SJSA1 (cell line): ENCODE measurements at regions not wholly inside any gene's neighbourhood (a gene's known extent, or its start where the extent isn't known, plus 50 kb on each side); places are given as distances from the start of the nearest gene placed in this dataset.
"Not testable (repeated sequence)": the region's sequence is repeated elsewhere in the genome, so short reads cannot be mapped to it uniquely, and the experiment has no call there.

Experiments used
- DNase-seq, 2 experiments: peaks; one replicate each; pipeline ENCODE4 v3.0.0-alpha.2; 2015 to 2020; ENCODE audit warnings: low spot score in 2 of 2, low read depth in 1 of 2
- H3K27ac ChIP-seq: fragments of 250-450 bp; sonication (Bioruptor Pico); 2 replicates; pipeline ENCODE4 v1.5.1; 2020; ENCODE audit warnings: mild to moderate bottlenecking, moderate library complexity
- H3K27me3 ChIP-seq: fragments of 250-450 bp; sonication (Bioruptor Pico); replicated peaks from 2 replicates; pipeline ENCODE4 v1.5.1; 2020; ENCODE audit warnings: mild to moderate bottlenecking, moderate library complexity
- H3K36me3 ChIP-seq: fragments of 250-450 bp; sonication (Bioruptor Pico); 2 replicates; pipeline ENCODE4 v1.5.1; 2020; ENCODE audit warnings: mild to moderate bottlenecking
- H3K4me1 ChIP-seq: fragments of 250-450 bp; sonication (Bioruptor Pico); replicated peaks from 2 replicates; pipeline ENCODE4 v1.6.1; 2021; ENCODE audit warnings: mild to moderate bottlenecking
- H3K4me3 ChIP-seq: fragments of 250-450 bp; sonication (Bioruptor Pico); 2 replicates; pipeline ENCODE4 v1.5.1; 2020; ENCODE audit warnings: mild to moderate bottlenecking
- H3K9me3 ChIP-seq: fragments of 250-450 bp; sonication (Bioruptor Pico); replicated peaks from 2 replicates; pipeline ENCODE4 v1.5.1; 2020; ENCODE audit warnings: mild to moderate bottlenecking

- no peaks in the 10 kb centered on the region for H3K27me3 ChIP-seq
- no peak overlapping the region for H3K4me3 ChIP-seq
- peaks cover 3% of the 10 kb centered on the region; the same call in 1 of the 2 replicates for H3K9me3 ChIP-seq
- H3K36me3 ChIP-seq: no peaks in the 10 kb centered on the region
- DNase-seq: no peak
- H3K27ac ChIP-seq: no peak overlapping the region
- no peaks in the 10 kb centered on the region for H3K4me1 ChIP-seq
Measured at GRCh38 chr21:28132713-28133112, 860.0 kb downstream of the LTN1 start.

DNA sequence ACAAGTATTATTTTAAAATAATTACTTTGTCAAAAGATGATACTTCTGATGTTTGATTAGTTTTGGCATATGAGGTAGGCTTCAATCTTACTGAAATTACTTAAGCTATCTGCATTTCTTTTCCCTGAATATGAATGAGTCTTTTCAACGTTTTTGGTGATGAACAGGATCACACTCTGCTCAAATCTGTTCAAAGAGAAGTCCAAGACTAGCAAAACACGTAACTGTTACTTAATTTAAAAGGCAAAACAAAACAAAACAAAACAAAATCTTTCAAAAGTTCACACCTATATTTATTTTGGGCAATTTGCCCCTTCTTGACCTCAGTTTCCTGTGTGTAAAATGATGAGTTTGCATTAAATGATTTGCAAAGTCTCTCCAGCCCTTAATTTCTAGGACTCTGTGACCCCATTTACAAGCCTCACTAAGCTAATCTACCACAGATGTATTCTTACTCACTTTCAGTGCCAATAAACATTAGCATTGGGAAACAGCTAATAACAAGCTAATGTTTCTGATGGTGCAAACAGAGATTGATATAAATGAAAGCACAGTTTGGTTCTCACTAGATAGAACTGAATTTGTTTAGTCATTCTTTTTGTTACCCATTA lies 865.4 kb downstream of the LTN1 start:
- Histone ChIP-seq H3K9me3 (no peaks in the 10 kb centered on the region), H3K27me3 (0 out of 2 replicates have a peak, but pooled peaks cover 2% of the 10 kb centered on the region), H3K4me1 (no peaks in the 10 kb centered on the region), H3K36me3 (no peaks in the 10 kb centered on the region), H3K4me3 (no peak overlapping the region), H3K27ac (no peak overlapping the region)
- no peak for DNase-seq

GRCh38 chr21:28126521-28127174 lies 866.0 kb downstream of the LTN1 start:
- Histone ChIP-seq H3K4me3 (no peak overlapping the region), H3K27ac (no peak overlapping the region), H3K36me3 (no peaks in the 10 kb centered on the region), H3K9me3 (no peaks in the 10 kb centered on the region), H3K27me3 (0 out of 2 replicates have a peak, but pooled peaks cover 2% of the 10 kb centered on the region), H3K4me1 (no peaks in the 10 kb centered on the region)
- no peak for DNase-seq

DNA sequence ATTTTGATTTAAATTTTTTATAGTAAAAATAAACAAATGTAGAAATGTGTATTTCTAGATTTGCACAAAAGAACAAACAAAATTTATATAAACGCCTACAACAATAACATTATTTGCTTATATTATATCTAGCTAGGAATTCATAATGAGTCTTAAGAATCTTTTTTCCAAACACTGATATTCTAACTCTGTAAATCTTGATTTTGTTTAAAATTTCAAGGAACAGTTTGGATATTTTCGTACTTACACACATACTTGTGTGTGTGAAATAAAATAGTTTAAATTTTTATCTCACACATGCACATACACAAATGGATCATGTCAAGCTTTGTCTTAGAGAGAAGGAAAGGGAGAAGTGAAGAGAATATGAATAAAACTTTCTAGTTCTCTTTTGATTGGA lies 868.1 kb downstream of the LTN1 start:
- 0 out of 2 replicates have a peak, but pooled peaks cover 2% of the 10 kb centered on the region for H3K27me3 ChIP-seq
- no peaks in the 10 kb centered on the region for H3K9me3 ChIP-seq
- DNase-seq: no peak
- H3K4me3 ChIP-seq: no peak overlapping the region
- no peaks in the 10 kb centered on the region for H3K4me1 ChIP-seq
- H3K36me3 ChIP-seq: no peaks in the 10 kb centered on the region
- H3K27ac ChIP-seq: no peak overlapping the region

- H3K9me3 ChIP-seq: no peaks in the 10 kb centered on the region
- 0 out of 2 replicates have a peak, but pooled peaks cover 2% of the 10 kb centered on the region for H3K27me3 ChIP-seq
- H3K27ac ChIP-seq: no peak overlapping the region
- no peak for DNase-seq
- H3K4me3 ChIP-seq: no peak overlapping the region
- H3K4me1 ChIP-seq: no peaks in the 10 kb centered on the region
- H3K36me3 ChIP-seq: no peaks in the 10 kb centered on the region
Measured at GRCh38 chr21:28118570-28118969, 874.1 kb downstream of the LTN1 start.

DNA sequence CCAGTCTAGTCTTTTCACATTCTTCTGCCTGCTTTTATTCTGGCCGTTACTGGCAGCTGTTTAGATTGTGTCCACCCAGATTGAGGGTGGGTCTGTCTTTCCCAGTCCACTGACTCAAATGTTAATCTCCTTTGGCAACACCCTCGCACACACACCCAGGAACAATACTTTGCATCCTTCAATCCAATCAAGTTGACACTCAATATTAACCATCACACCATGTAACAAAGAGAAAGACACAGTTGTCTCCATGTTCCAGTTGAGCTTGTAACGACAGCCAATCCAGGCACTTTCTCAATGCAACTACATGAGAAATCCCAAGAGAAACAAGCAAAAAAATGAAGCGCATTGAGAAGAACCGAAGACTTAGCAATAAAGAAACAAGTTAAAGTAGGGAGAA lies 877.7 kb downstream of the LTN1 start:
- not testable (repeated sequence) for H3K4me3 ChIP-seq, H3K9me3 ChIP-seq, H3K4me1 ChIP-seq, H3K27me3 ChIP-seq, H3K27ac ChIP-seq, DNase-seq, H3K36me3 ChIP-seq

GRCh38 chr21:28113718-28114117 lies 879.0 kb downstream of the LTN1 start:
- Histone ChIP-seq H3K9me3 (no peaks in the 10 kb centered on the region), H3K27ac (no peak overlapping the region), H3K4me3 (no peak overlapping the region), H3K36me3 (no peaks in the 10 kb centered on the region), H3K27me3 (no peaks in the 10 kb centered on the region), H3K4me1 (no peaks in the 10 kb centered on the region)
- DNase-seq: no peak

- Histone ChIP-seq H3K36me3 (no peaks in the 10 kb centered on the region), H3K9me3 (no peaks in the 10 kb centered on the region), H3K4me1 (no peaks in the 10 kb centered on the region), H3K27me3 (no peaks in the 10 kb centered on the region), H3K27ac (no peak overlapping the region), H3K4me3 (no peak overlapping the region)
- no peak for DNase-seq
Measured at GRCh38 chr21:28112511-28112910, 880.2 kb downstream of the LTN1 start.

- H3K36me3 ChIP-seq: no peaks in the 10 kb centered on the region
- no peaks in the 10 kb centered on the region for H3K27me3 ChIP-seq
- H3K27ac ChIP-seq: no peak overlapping the region
- DNase-seq: no peak
- H3K4me3 ChIP-seq: no peak overlapping the region
- H3K4me1 ChIP-seq: no peaks in the 10 kb centered on the region
- no peaks in the 10 kb centered on the region for H3K9me3 ChIP-seq
Measured at GRCh38 chr21:28111151-28111619, 881.5 kb downstream of the LTN1 start.

GRCh38 chr21:28110716-28111115 lies 882.0 kb downstream of the LTN1 start:
- Histone ChIP-seq H3K4me1 (no peaks in the 10 kb centered on the region), H3K27me3 (no peaks in the 10 kb centered on the region), H3K27ac (no peak overlapping the region), H3K9me3 (no peaks in the 10 kb centered on the region), H3K4me3 (no peak overlapping the region), H3K36me3 (no peaks in the 10 kb centered on the region)
- DNase-seq: no peak

DNA sequence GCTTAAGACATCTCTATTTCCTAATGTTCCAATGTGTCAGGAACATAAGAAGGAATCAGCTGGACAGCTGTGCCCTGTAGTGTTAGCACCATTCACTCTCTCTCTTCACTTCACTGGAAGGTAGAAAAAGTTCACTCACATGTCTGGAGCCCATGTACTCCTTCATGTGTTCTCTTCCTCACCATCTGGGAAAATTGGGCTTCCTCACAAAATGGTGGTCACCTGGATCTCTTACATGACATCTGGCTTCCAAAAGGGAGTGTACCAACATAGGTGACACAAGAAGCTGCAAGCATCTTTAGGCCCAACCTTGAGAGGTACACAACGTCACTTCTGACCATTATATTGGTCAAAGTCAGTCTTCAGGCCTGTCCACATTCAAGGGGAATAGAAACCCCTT lies 882.6 kb downstream of the LTN1 start:
- Histone ChIP-seq H3K27me3 (no peaks in the 10 kb centered on the region), H3K36me3 (no peaks in the 10 kb centered on the region), H3K9me3 (no peaks in the 10 kb centered on the region), H3K4me1 (no peaks in the 10 kb centered on the region), H3K27ac (no peak overlapping the region), H3K4me3 (no peak overlapping the region)
- no peak for DNase-seq

- Histone ChIP-seq H3K27me3 (no peaks in the 10 kb centered on the region), H3K36me3 (no peaks in the 10 kb centered on the region), H3K9me3 (no peaks in the 10 kb centered on the region; the same call in 1 of the 2 replicates), H3K4me1 (no peaks in the 10 kb centered on the region), H3K27ac (no peak overlapping the region), H3K4me3 (no peak overlapping the region)
- no peak for DNase-seq
Measured at GRCh38 chr21:28106370-28106890, 886.2 kb downstream of the LTN1 start.

- H3K27me3 ChIP-seq: no peaks in the 10 kb centered on the region
- no peaks in the 10 kb centered on the region for H3K4me1 ChIP-seq
- no peaks in the 10 kb centered on the region; the same call in 1 of the 2 replicates for H3K9me3 ChIP-seq
- no peak for DNase-seq
- no peak overlapping the region for H3K4me3 ChIP-seq
- H3K36me3 ChIP-seq: no peaks in the 10 kb centered on the region
- H3K27ac ChIP-seq: no peak overlapping the region
Measured at GRCh38 chr21:28104346-28104745, 888.3 kb downstream of the LTN1 start.

GRCh38 chr21:28100366-28100765 lies 892.3 kb downstream of the LTN1 start:
- H3K4me3 ChIP-seq: no peak overlapping the region
- H3K9me3 ChIP-seq: no peaks in the 10 kb centered on the region; the same call in 1 of the 2 replicates
- H3K36me3 ChIP-seq: no peaks in the 10 kb centered on the region
- H3K27me3 ChIP-seq: no peaks in the 10 kb centered on the region
- no peak for DNase-seq
- no peaks in the 10 kb centered on the region for H3K4me1 ChIP-seq
- H3K27ac ChIP-seq: no peak overlapping the region
